Skeletal muscle tissue (tissue), 3 donors: ENCODE measurements at regions not wholly inside any gene's neighbourhood (a gene's known extent, or its start where the extent isn't known, plus 50 kb on each side); places are given as distances from the start of the nearest gene placed in this dataset.

Experiments used
- H3K27ac ChIP-seq: one replicate; pipeline ENCODE4 v1.7.0; 2013; ENCODE audit warnings: mild to moderate bottlenecking, low read depth, low read length, inconsistent platforms
- H3K27me3 ChIP-seq, 3 donors: one replicate each; pipeline ENCODE4 v1.7.0; 2013; ENCODE audit warnings: low read length in 3 of 3; ENCODE audit not compliant: control insufficient read depth in 3 of 3, insufficient read depth in 3 of 3
- H3K36me3 ChIP-seq, 3 donors: one replicate each; pipeline ENCODE4 v1.7.0; 2013; ENCODE audit warnings: low read length in 3 of 3; ENCODE audit not compliant: control insufficient read depth in 3 of 3, insufficient read depth in 3 of 3
- H3K4me1 ChIP-seq, 3 donors: one replicate each; pipeline ENCODE4 v1.7.0; 2013; ENCODE audit warnings: low read length in 3 of 3, mild to moderate bottlenecking in 3 of 3; ENCODE audit not compliant: control insufficient read depth in 3 of 3, insufficient read depth in 3 of 3
- H3K4me3 ChIP-seq, 3 donors: one replicate each; pipeline ENCODE4 v1.7.0; 2013; ENCODE audit warnings: low read length in 3 of 3
- H3K9ac ChIP-seq, 3 donors: one replicate each; pipeline ENCODE4 v1.7.0; 2013; ENCODE audit warnings: low read length in 3 of 3, mild to moderate bottlenecking in 3 of 3, moderate library complexity in 2 of 3, low read depth in 1 of 3
- H3K9me3 ChIP-seq, 3 donors: one replicate each; pipeline ENCODE4 v1.7.0; 2013; ENCODE audit warnings: low read length in 3 of 3; ENCODE audit not compliant: control insufficient read depth in 3 of 3
- donor health status: Osteomylitis.

GRCh38 chr18:39801848-39802247, 2153.2 kb upstream of the PIK3C3 start:
- Histone ChIP-seq H3K27ac (no peak overlapping the region), H3K9ac (no peak overlapping the region), H3K27me3 (no peaks in the 10 kb centered on the region), H3K9me3 (peaks cover 0 to 2% (median 0%) of the 10 kb centered on the region in 3 donors), H3K4me3 (no peak overlapping the region), H3K4me1 (no peaks in the 10 kb centered on the region), H3K36me3 (no peaks in the 10 kb centered on the region)

GRCh38 chr18:39801010-39801409, 2154.0 kb upstream of the PIK3C3 start:
- Histone ChIP-seq H3K9ac (no peak overlapping the region), H3K27me3 (no peaks in the 10 kb centered on the region), H3K9me3 (peaks cover 0 to 2% (median 0%) of the 10 kb centered on the region in 3 donors), H3K27ac (no peak overlapping the region), H3K36me3 (no peaks in the 10 kb centered on the region), H3K4me1 (no peaks in the 10 kb centered on the region), H3K4me3 (no peak overlapping the region)

GRCh38 chr18:39799006-39799405, 2156.0 kb upstream of the PIK3C3 start:
- H3K4me3 ChIP-seq: no peak overlapping the region
- no peaks in the 10 kb centered on the region for H3K4me1 ChIP-seq
- H3K36me3 ChIP-seq: no peaks in the 10 kb centered on the region
- H3K27ac ChIP-seq: no peak overlapping the region
- peaks cover 0 to 2% (median 0%) of the 10 kb centered on the region in 3 donors for H3K9me3 ChIP-seq
- no peak overlapping the region for H3K9ac ChIP-seq
- H3K27me3 ChIP-seq: no peaks in the 10 kb centered on the region

GRCh38 chr18:39796393-39796792, 2158.6 kb upstream of the PIK3C3 start:
- no peaks in the 10 kb centered on the region for H3K4me1 ChIP-seq
- no peaks in the 10 kb centered on the region for H3K9me3 ChIP-seq
- H3K4me3 ChIP-seq: no peak overlapping the region
- H3K27ac ChIP-seq: no peak overlapping the region
- no peaks in the 10 kb centered on the region for H3K36me3 ChIP-seq
- H3K9ac ChIP-seq: no peak overlapping the region
- H3K27me3 ChIP-seq: no peaks in the 10 kb centered on the region

GRCh38 chr18:39795350-39795749, 2159.7 kb upstream of the PIK3C3 start:
- H3K9me3 ChIP-seq: no peaks in the 10 kb centered on the region
- H3K4me1 ChIP-seq: no peaks in the 10 kb centered on the region
- no peaks in the 10 kb centered on the region for H3K27me3 ChIP-seq
- H3K36me3 ChIP-seq: no peaks in the 10 kb centered on the region
- no peak overlapping the region for H3K27ac ChIP-seq
- no peak overlapping the region for H3K4me3 ChIP-seq
- H3K9ac ChIP-seq: no peak overlapping the region

GRCh38 chr18:39793609-39794008, 2161.4 kb upstream of the PIK3C3 start:
- Histone ChIP-seq H3K27ac (no peak overlapping the region), H3K9ac (no peak overlapping the region), H3K4me1 (no peaks in the 10 kb centered on the region), H3K4me3 (no peak overlapping the region), H3K9me3 (no peaks in the 10 kb centered on the region), H3K36me3 (no peaks in the 10 kb centered on the region), H3K27me3 (no peaks in the 10 kb centered on the region)

GRCh38 chr18:39788383-39788782, 2166.7 kb upstream of the PIK3C3 start:
- Histone ChIP-seq H3K27me3 (no peaks in the 10 kb centered on the region), H3K27ac (no peak overlapping the region), H3K4me3 (no peak overlapping the region), H3K9me3 (no peaks in the 10 kb centered on the region), H3K9ac (no peak overlapping the region), H3K4me1 (no peaks in the 10 kb centered on the region), H3K36me3 (no peaks in the 10 kb centered on the region)

- Histone ChIP-seq H3K4me3 (no peak overlapping the region), H3K9me3 (no peaks in the 10 kb centered on the region), H3K4me1 (no peaks in the 10 kb centered on the region), H3K9ac (no peak overlapping the region), H3K27me3 (no peaks in the 10 kb centered on the region), H3K36me3 (no peaks in the 10 kb centered on the region), H3K27ac (no peak overlapping the region)
Measured at GRCh38 chr18:39786477-39786876, 2168.6 kb upstream of the PIK3C3 start.

- Histone ChIP-seq H3K27ac (no peak overlapping the region), H3K4me1 (no peaks in the 10 kb centered on the region), H3K27me3 (no peaks in the 10 kb centered on the region), H3K4me3 (no peak overlapping the region), H3K36me3 (no peaks in the 10 kb centered on the region), H3K9me3 (no peaks in the 10 kb centered on the region), H3K9ac (no peak overlapping the region)
Measured at GRCh38 chr18:39784541-39784940, 2170.5 kb upstream of the PIK3C3 start.

- Histone ChIP-seq H3K9ac (no peak overlapping the region), H3K9me3 (no peaks in the 10 kb centered on the region), H3K27me3 (no peaks in the 10 kb centered on the region), H3K27ac (no peak overlapping the region), H3K4me3 (no peak overlapping the region), H3K4me1 (no peaks in the 10 kb centered on the region), H3K36me3 (no peaks in the 10 kb centered on the region)
Measured at GRCh38 chr18:39781565-39781964, 2173.5 kb upstream of the PIK3C3 start.

GRCh38 chr18:39780774-39781173, 2174.3 kb upstream of the PIK3C3 start:
- H3K9ac ChIP-seq: no peak overlapping the region
- H3K27ac ChIP-seq: no peak overlapping the region
- H3K4me3 ChIP-seq: no peak overlapping the region
- no peaks in the 10 kb centered on the region for H3K36me3 ChIP-seq
- H3K4me1 ChIP-seq: no peaks in the 10 kb centered on the region
- H3K9me3 ChIP-seq: no peaks in the 10 kb centered on the region
- H3K27me3 ChIP-seq: no peaks in the 10 kb centered on the region
